DND-41 (cell line): ENCODE measurements at regions not wholly inside any gene's neighbourhood (a gene's known extent, or its start where the extent isn't known, plus 50 kb on each side); places are given as distances from the start of the nearest gene placed in this dataset.

Source experiments
- ATAC-seq: fragments of 200-7000 bp; cut with Tn5 transposase; 3 replicates; pipeline ENCODE4 v1.9.1; 2021; ENCODE audit warnings: low read depth; ENCODE audit not compliant: insufficient read depth
- DNase-seq: peaks from one replicate; pipeline ENCODE4 v3.0.0-alpha.2; 2020
- H2AFZ ChIP-seq: 2 replicates; pipeline ENCODE4 v1.6.0; 2012; ENCODE audit warnings: low read depth, low read length
- H3K27ac ChIP-seq: 2 replicates; pipeline ENCODE4 v1.5.1; 2012; ENCODE audit warnings: low read length, inconsistent platforms
- H3K27me3 ChIP-seq: fragments of 200-600 bp; sonication (generic); 2 replicates; pipeline ENCODE4 v1.6.0; 2012; ENCODE audit warnings: low read length, mild to moderate bottlenecking, inconsistent platforms; ENCODE audit not compliant: insufficient read depth, poor library complexity
- H3K36me3 ChIP-seq: 2 replicates; pipeline ENCODE4 v1.5.1; 2012; ENCODE audit warnings: low read length, inconsistent platforms; ENCODE audit not compliant: insufficient read depth
- H3K4me1 ChIP-seq: 2 replicates; pipeline ENCODE4 v1.5.1; 2012; ENCODE audit warnings: mild to moderate bottlenecking, low read length; ENCODE audit not compliant: insufficient read depth
- H3K4me2 ChIP-seq: 2 replicates; pipeline ENCODE4 v1.6.0; 2012; ENCODE audit warnings: mild to moderate bottlenecking, moderate library complexity, low read length, inconsistent platforms; ENCODE audit not compliant: insufficient read depth
- H3K4me3 ChIP-seq, 2 experiments: fragments of 200-600 bp in 1 of 2; shearing (Covaris generic) in 1 of 2; 2 replicates each; pipeline ENCODE4 v1.5.1; 2012 to 2016; ENCODE audit warnings: inconsistent platforms in 2 of 2, low read length in 2 of 2, mild to moderate bottlenecking in 2 of 2, low read depth in 1 of 2, moderate library complexity in 1 of 2
- H3K79me2 ChIP-seq: 2 replicates; pipeline ENCODE4 v1.6.0; 2012; ENCODE audit warnings: low read length, inconsistent platforms; ENCODE audit not compliant: insufficient read depth
- H3K9ac ChIP-seq: 2 replicates; pipeline ENCODE4 v1.6.0; 2012; ENCODE audit warnings: low read depth, mild to moderate bottlenecking, inconsistent platforms, low read length, moderate library complexity
- H3K9me3 ChIP-seq: 2 replicates; pipeline ENCODE4 v1.5.1; 2012; ENCODE audit warnings: low read length, moderate library complexity, mild to moderate bottlenecking, inconsistent platforms; ENCODE audit not compliant: insufficient read depth, severe bottlenecking
- H4K20me1 ChIP-seq: 2 replicates; pipeline ENCODE4 v1.6.0; 2012; ENCODE audit warnings: low read length; ENCODE audit not compliant: insufficient read depth
- EZH2 ChIP-seq: IDR thresholded peaks from 3 replicates; pipeline ENCODE4 v1.6.1; 2012; ENCODE audit warnings: borderline replicate concordance, low read depth, mild to moderate bottlenecking, moderate library complexity, low read length, inconsistent platforms; ENCODE audit not compliant: severe bottlenecking
- TF ChIP-seq, protein P1 (sequence below): IDR thresholded peaks from 2 replicates; pipeline ENCODE4 v1.5.1; 2012; ENCODE audit warnings: borderline replicate concordance, low read length, moderate library complexity, mild to moderate bottlenecking; ENCODE audit not compliant: poor library complexity, severe bottlenecking; ENCODE audit errors: extremely low read depth

DNA sequence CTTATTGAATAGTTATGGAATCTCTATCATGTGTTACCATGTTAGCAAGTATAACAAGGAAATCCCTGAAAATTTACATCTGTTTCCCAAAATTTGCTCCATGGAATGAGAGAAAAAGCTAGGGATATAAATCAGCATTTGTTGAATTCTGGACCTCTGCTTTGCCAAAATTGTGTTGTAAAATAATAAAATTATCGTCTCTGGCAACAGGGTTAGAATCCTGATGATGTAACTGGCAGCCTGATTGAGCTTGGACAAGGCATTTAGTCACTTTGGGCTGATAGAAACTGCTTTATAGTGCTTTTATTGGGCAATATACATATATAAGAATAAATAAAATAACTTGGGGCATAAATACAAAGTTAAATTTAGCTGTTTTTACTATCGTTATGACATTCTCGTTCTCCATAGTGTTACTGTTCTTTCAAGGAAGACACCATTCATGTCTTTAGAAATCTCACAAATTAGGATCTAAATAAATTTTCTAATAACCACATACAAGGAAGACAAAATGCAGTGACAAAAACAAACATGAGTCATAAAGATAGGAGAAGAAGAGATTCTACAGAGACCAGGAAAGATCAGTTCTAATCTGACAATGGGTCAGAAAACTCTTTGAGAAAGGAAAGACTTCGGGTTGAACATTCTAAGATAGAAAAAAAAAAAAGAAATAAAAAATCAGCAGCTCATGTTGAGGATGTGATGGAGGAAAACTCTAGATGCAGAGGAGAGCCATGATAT lies 145.0 kb upstream of the CDH10 start:
- Histone ChIP-seq H3K9me3 (no peaks in the 10 kb centered on the region), H3K27ac (no peak overlapping the region), H3K79me2 (no peaks in the 10 kb centered on the region), H3K4me3 (no peak overlapping the region), H3K36me3 (no peaks in the 10 kb centered on the region), H2AFZ (no peak overlapping the region), H3K9ac (no peak overlapping the region), H3K4me1 (no peaks in the 10 kb centered on the region), H3K27me3 (no peaks in the 10 kb centered on the region), H4K20me1 (no peaks in the 10 kb centered on the region), H3K4me2 (no peak overlapping the region)
- ATAC-seq (no peak), DNase-seq (no peak)
- no peak for TF ChIP-seq EZH2
- TF ChIP-seq, protein P1, sequence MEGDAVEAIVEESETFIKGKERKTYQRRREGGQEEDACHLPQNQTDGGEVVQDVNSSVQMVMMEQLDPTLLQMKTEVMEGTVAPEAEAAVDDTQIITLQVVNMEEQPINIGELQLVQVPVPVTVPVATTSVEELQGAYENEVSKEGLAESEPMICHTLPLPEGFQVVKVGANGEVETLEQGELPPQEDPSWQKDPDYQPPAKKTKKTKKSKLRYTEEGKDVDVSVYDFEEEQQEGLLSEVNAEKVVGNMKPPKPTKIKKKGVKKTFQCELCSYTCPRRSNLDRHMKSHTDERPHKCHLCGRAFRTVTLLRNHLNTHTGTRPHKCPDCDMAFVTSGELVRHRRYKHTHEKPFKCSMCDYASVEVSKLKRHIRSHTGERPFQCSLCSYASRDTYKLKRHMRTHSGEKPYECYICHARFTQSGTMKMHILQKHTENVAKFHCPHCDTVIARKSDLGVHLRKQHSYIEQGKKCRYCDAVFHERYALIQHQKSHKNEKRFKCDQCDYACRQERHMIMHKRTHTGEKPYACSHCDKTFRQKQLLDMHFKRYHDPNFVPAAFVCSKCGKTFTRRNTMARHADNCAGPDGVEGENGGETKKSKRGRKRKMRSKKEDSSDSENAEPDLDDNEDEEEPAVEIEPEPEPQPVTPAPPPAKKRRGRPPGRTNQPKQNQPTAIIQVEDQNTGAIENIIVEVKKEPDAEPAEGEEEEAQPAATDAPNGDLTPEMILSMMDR = no peak

DNA sequence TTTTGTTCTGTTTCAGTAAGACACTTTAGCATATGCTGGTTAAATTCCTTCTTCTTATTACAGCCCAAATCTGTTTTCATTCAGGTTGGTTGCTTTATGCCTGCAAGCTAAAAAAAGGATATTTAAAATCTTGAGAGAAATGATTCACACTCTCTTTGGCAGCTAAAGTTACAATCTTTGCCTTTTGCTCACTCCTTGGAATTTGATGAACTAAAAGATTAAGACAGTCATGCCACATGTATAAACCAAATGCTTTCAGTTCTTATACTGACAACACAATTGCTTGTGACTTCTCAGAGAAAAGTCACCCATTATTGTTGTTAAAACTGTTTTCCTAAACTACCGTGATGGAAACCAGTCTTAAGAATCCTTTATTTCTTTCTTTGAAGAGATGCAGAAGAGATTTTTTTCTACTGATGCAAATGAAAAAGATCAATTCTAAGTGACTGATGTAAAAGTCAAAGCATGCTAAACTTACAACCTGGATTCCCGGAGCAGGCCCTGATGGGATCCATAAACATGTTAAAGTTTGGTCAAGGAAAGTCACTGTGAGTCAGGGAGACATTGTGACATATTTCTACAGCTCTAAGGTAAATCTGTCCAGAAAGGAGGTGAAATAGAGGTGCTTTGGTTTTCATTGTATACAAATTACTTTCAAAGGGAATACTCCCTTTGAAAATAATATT lies 144.2 kb upstream of the CDH10 start:
- no peak overlapping the region for H3K27ac ChIP-seq
- no peak for DNase-seq
- H3K9me3 ChIP-seq = no peaks in the 10 kb centered on the region
- no peak overlapping the region for H3K4me3 ChIP-seq
- TF ChIP-seq EZH2 = no peak
- TF ChIP-seq, protein P1 = no peak
- no peaks in the 10 kb centered on the region for H3K4me1 ChIP-seq
- no peaks in the 10 kb centered on the region for H3K36me3 ChIP-seq
- H2AFZ ChIP-seq = no peak overlapping the region
- no peak for ATAC-seq
- no peaks in the 10 kb centered on the region for H4K20me1 ChIP-seq
- H3K9ac ChIP-seq = no peak overlapping the region
- no peak overlapping the region for H3K4me2 ChIP-seq
- H3K79me2 ChIP-seq = no peaks in the 10 kb centered on the region
- H3K27me3 ChIP-seq = no peaks in the 10 kb centered on the region

DNA sequence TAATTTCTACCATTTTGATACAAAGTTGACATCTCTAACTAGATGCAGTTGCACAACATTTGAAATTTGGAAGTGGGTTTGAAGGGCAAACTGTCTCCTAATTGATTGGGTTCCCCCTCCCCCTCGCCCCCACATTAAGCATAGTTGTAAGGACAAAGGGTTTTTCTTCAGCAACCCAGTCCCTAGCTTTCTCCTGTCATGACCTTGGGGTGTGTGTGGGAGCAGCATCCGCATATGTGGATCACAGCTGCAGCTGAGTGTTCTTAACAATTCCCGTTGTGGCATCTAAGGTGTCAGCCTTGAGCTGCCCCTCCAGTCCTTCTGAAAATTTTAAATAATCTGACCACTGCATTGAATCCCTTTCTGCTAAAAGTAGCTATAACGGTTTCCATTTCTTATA lies 141.3 kb upstream of the CDH10 start:
- Histone ChIP-seq H3K27ac (no peak overlapping the region), H3K4me2 (no peak overlapping the region), H3K36me3 (no peaks in the 10 kb centered on the region), H3K4me3 (no peak overlapping the region), H3K27me3 (no peaks in the 10 kb centered on the region), H4K20me1 (no peaks in the 10 kb centered on the region), H3K4me1 (no peaks in the 10 kb centered on the region), H2AFZ (no peak overlapping the region), H3K9me3 (no peaks in the 10 kb centered on the region), H3K79me2 (no peaks in the 10 kb centered on the region), H3K9ac (no peak overlapping the region)
- TF ChIP-seq EZH2 = no peak
- DNase-seq (no peak), ATAC-seq (no peak)

DNA sequence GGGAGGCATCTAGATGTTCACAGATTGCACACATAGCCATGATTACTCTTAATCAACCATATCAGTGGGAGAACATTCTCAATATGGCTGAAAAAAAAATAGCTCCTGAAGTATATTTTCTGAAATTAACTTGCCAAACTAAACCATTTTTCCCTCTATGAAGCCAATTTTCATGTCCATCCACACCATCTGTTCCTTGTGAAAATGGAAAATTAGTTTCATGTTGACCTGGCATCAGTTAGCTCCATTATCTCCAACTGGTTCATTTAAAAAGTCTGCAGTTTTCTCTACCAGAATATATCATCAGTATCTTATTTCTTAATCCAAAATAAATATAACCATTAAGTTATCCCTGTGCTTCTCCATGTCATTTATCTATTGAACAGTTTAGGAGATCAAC lies 138.8 kb upstream of the CDH10 start:
- no peak for TF ChIP-seq EZH2
- TF ChIP-seq, protein P1 = no peak
- H3K79me2 ChIP-seq = no peaks in the 10 kb centered on the region
- no peak for DNase-seq
- no peak overlapping the region for H3K9ac ChIP-seq
- no peaks in the 10 kb centered on the region for H3K27me3 ChIP-seq
- no peak overlapping the region for H3K27ac ChIP-seq
- H3K4me2 ChIP-seq = no peak overlapping the region
- H3K36me3 ChIP-seq = no peaks in the 10 kb centered on the region
- no peaks in the 10 kb centered on the region for H3K9me3 ChIP-seq
- H3K4me3 ChIP-seq = no peak overlapping the region
- no peak overlapping the region for H2AFZ ChIP-seq
- H3K4me1 ChIP-seq = no peaks in the 10 kb centered on the region
- no peak for ATAC-seq
- H4K20me1 ChIP-seq = no peaks in the 10 kb centered on the region
